ENCODE measurements at regions not wholly inside any gene's neighbourhood (a gene's known extent, or its start where the extent isn't known, plus 50 kb on each side); places are given as distances from the start of the nearest gene placed in this dataset.

DNA sequence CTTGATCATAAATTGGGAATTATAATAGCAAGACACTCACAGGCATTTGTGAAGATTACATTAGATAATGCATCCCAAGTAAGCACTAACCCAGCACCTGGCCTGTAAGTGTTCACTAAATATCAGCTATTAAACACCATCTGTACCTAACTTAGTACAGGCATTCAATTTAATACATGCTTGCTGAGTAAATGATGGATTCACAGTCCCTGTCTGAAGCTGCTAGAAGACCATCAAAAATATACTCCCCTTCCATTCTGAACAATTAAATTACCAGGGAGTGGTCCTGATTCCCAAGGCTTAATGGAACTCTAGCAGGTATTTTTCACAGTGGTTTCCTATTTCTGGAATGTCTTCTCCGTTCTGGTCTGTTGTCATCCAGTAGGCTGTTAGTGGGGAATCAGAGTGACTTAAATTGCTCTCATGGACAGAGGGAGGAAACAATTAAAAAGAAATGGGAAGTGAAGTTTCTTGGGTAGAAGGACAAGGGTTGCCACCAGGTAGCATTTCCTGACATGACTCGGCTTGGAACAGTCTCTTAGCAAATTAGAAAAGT lies 233.9 kb downstream of the PTTG2 start:
- TF ChIP-seq POLR2A (IDR thresholded peaks at IDR 0.05; ENCODE audit: control extremely low read depth in 1 of 2, low read depth in 2 of 2, low read length in 2 of 2) (no peak), EGR1 (IDR thresholded peaks at IDR 0.05; ENCODE audit: borderline replicate concordance, low read depth, low read length) (no peak), HDAC2 (IDR thresholded peaks at IDR 0.05; ENCODE audit: borderline replicate concordance in 1 of 2, low read depth in 2 of 2, low read length in 2 of 2) (no peak), RAD21 (IDR thresholded peaks at IDR 0.05 in 1 of 2, conservative IDR thresholded peaks at IDR 0.05 in 1 of 2; ENCODE audit: low read depth in 2 of 2, low read length in 2 of 2) (no peak), MAX (IDR thresholded peaks at IDR 0.05) (no peak), RFX5 (IDR thresholded peaks at IDR 0.05; ENCODE audit: borderline replicate concordance, low read depth, low read length) (no peak)
- TF ChIP-seq, protein P1, sequence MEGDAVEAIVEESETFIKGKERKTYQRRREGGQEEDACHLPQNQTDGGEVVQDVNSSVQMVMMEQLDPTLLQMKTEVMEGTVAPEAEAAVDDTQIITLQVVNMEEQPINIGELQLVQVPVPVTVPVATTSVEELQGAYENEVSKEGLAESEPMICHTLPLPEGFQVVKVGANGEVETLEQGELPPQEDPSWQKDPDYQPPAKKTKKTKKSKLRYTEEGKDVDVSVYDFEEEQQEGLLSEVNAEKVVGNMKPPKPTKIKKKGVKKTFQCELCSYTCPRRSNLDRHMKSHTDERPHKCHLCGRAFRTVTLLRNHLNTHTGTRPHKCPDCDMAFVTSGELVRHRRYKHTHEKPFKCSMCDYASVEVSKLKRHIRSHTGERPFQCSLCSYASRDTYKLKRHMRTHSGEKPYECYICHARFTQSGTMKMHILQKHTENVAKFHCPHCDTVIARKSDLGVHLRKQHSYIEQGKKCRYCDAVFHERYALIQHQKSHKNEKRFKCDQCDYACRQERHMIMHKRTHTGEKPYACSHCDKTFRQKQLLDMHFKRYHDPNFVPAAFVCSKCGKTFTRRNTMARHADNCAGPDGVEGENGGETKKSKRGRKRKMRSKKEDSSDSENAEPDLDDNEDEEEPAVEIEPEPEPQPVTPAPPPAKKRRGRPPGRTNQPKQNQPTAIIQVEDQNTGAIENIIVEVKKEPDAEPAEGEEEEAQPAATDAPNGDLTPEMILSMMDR (IDR thresholded peaks at IDR 0.05; ENCODE audit: control extremely low read depth in 1 of 3, insufficient read depth in 1 of 3, low read depth in 1 of 3, low read length in 3 of 3), result no peak
